GM12878 (cell line): ENCODE measurements at regions not wholly inside any gene's neighbourhood (a gene's known extent, or its start where the extent isn't known, plus 50 kb on each side); places are given as distances from the start of the nearest gene placed in this dataset.

Experiments
- ATAC-seq: fragments of 200-7000 bp; cut with Tn5 transposase; 3 replicates; pipeline ENCODE4 v1.9.1; 2020; ENCODE audit warnings: mild to moderate bottlenecking, moderate library complexity
- BruUV-seq: library from RNA; stranded (reverse); fragments of 400-500 nt; replicated peaks from 2 replicates; lab custom pipeline; 2021; lab: Mats Ljungman, UMichigan
- CTCF ChIA-PET: fragments of 300-600 bp; sonication (Branson Sonifier 250); formaldehyde crosslinking; extraction: SDS; loops from one replicate; lab custom pipeline; 2021; ENCODE audit warnings: inconsistent platforms; lab: Yijun Ruan, JAX
- POLR2A ChIA-PET: fragments of 350-600 bp; formaldehyde crosslinking; extraction: SDS; loops from one replicate; lab custom pipeline; 2021; ENCODE audit warnings: inconsistent platforms; lab: Charles Lee
- RAD21 ChIA-PET: fragments of 300-600 bp; sonication (Branson Sonifier 250); formaldehyde crosslinking; loops from one replicate; lab custom pipeline; 2023; ENCODE audit warnings: antibody characterized with exemption; ENCODE audit not compliant: unreplicated experiment; lab: Charles Lee
- SMC1A ChIA-PET: fragments of 300-600 bp; sonication (Branson Sonifier 250); formaldehyde crosslinking; loops from one replicate; lab custom pipeline; 2023; ENCODE audit not compliant: unreplicated experiment, uncharacterized antibody; lab: Charles Lee
- DNase-seq: peaks from one replicate; pipeline ENCODE4 v3.0.0-alpha.2; 2011; ENCODE audit warnings: low read depth, low spot score
- FAIRE-seq: peaks from 3 replicates; lab custom pipeline; 2011; peaks lifted over from hg19 to GRCh38; lab: Jason Lieb, UNC
- H2AFZ ChIP-seq: 2 replicates; pipeline ENCODE4 v1.6.0; 2011; ENCODE audit warnings: low read depth, low read length, control low read depth; ENCODE audit not compliant: control insufficient read depth
- H3K27ac ChIP-seq: 2 replicates; pipeline ENCODE4 v1.5.1; 2011; ENCODE audit warnings: control low read depth; ENCODE audit not compliant: control insufficient read depth, insufficient read depth
- H3K27me3 ChIP-seq, 2 experiments: replicated peaks in 1 of 2; 2 replicates each; pipeline versions ENCODE4 v1.6.0 to v1.6.1; 2011; ENCODE audit warnings: low read length in 1 of 2; ENCODE audit not compliant: control insufficient read depth in 2 of 2, insufficient read depth in 2 of 2
- H3K36me3 ChIP-seq, 2 experiments: 2 replicates each; pipeline ENCODE4 v1.5.1; 2011; ENCODE audit warnings: low read length in 1 of 2; ENCODE audit not compliant: control insufficient read depth in 2 of 2, insufficient read depth in 2 of 2
- H3K4me1 ChIP-seq: 2 replicates; pipeline ENCODE4 v1.6.1; 2011; ENCODE audit warnings: mild to moderate bottlenecking, low read length, moderate library complexity, mixed read lengths; ENCODE audit not compliant: control insufficient read depth, insufficient read depth
- H3K4me2 ChIP-seq: 2 replicates; pipeline ENCODE4 v1.6.0; 2011; ENCODE audit warnings: control low read depth; ENCODE audit not compliant: control insufficient read depth, insufficient read depth
- H3K4me3 ChIP-seq: fragments of 200-600 bp; sonication (generic); 2 replicates; pipeline ENCODE4 v1.5.1; 2016
- H3K79me2 ChIP-seq: 2 replicates; pipeline ENCODE4 v1.6.0; 2011; ENCODE audit warnings: low read length; ENCODE audit not compliant: control insufficient read depth, insufficient read depth
- H3K9ac ChIP-seq: 2 replicates; pipeline ENCODE4 v1.8.0; 2011; ENCODE audit warnings: low read length, control low read depth, mixed read lengths; ENCODE audit not compliant: control insufficient read depth, insufficient read depth
- H3K9me3 ChIP-seq: replicated peaks from 3 replicates; pipeline ENCODE4 v1.5.1; 2011; ENCODE audit warnings: mild to moderate bottlenecking, low read length; ENCODE audit not compliant: control insufficient read depth, insufficient read depth
- H4K20me1 ChIP-seq: 2 replicates; pipeline ENCODE4 v1.6.0; 2011; ENCODE audit not compliant: control insufficient read depth, insufficient read depth
- CREB1 ChIP-seq: IDR thresholded peaks from 2 replicates; pipeline ENCODE4 v1.6.1; 2012; ENCODE audit warnings: low read depth, mild to moderate bottlenecking, inconsistent platforms
- DPF2 ChIP-seq: fragments of 450-650 bp; IDR thresholded peaks from 2 replicates; pipeline ENCODE4 v1.6.1; 2017; ENCODE audit warnings: mild to moderate bottlenecking
- ETV6 ChIP-seq, 2 experiments: fragments of 450-650 bp in 1 of 2; IDR thresholded peaks in 1 of 2; conservative IDR thresholded peaks in 1 of 2; 2 replicates each; pipeline ENCODE4 v1.6.1; 2014; ENCODE audit warnings: antibody characterized with exemption in 1 of 2, borderline replicate concordance in 1 of 2, low read depth in 1 of 2, mild to moderate bottlenecking in 1 of 2, moderate library complexity in 1 of 2
- FOS ChIP-seq: IDR thresholded peaks from 3 replicates; pipeline ENCODE4 v1.6.1; 2011; ENCODE audit warnings: borderline replicate concordance; ENCODE audit not compliant: insufficient read length; ENCODE audit errors: extremely low read depth
- HDAC2 ChIP-seq: fragments of 200-600 bp; sonication (generic); IDR thresholded peaks from 2 replicates; pipeline ENCODE4 v1.6.1; 2017
- HDGF ChIP-seq: fragments of 450-650 bp; IDR thresholded peaks from 2 replicates; pipeline ENCODE4 v1.6.1; 2016; ENCODE audit warnings: antibody characterized with exemption
- IRF4 ChIP-seq: IDR thresholded peaks from 2 replicates; pipeline ENCODE4 v1.6.1; 2011; ENCODE audit warnings: low read depth, low read length
- JUNB ChIP-seq: IDR thresholded peaks from 2 replicates; pipeline ENCODE4 v1.6.1; 2016; ENCODE audit warnings: antibody characterized with exemption, mild to moderate bottlenecking
- RAD21 ChIP-seq: IDR thresholded peaks from 2 replicates; pipeline ENCODE4 v1.6.1; 2011; ENCODE audit warnings: mild to moderate bottlenecking, low read depth, low read length, moderate library complexity; ENCODE audit not compliant: insufficient read depth
- RAD51 ChIP-seq: fragments of 450-650 bp; IDR thresholded peaks from 2 replicates; pipeline ENCODE4 v1.6.1; 2016; ENCODE audit warnings: moderate library complexity, mild to moderate bottlenecking, inconsistent platforms
- RBBP5 ChIP-seq: fragments of 200-600 bp; sonication (generic); conservative IDR thresholded peaks from 2 replicates; pipeline ENCODE4 v1.6.1; 2016
- RELA ChIP-seq: fragments of 450-650 bp; IDR thresholded peaks from 2 replicates; pipeline ENCODE4 v1.8.0; 2014; ENCODE audit warnings: borderline replicate concordance; ENCODE audit not compliant: partially characterized antibody
- SMC3 ChIP-seq: IDR thresholded peaks from 2 replicates; pipeline ENCODE4 v1.6.1; 2011; ENCODE audit warnings: low read length, improper control_type of control experiment, borderline replicate concordance
- TAF1 ChIP-seq: IDR thresholded peaks from 2 replicates; pipeline ENCODE4 v1.6.1; 2011; ENCODE audit warnings: mild to moderate bottlenecking, low read depth, low read length, borderline replicate concordance
- YY1 ChIP-seq: IDR thresholded peaks from 2 replicates; pipeline ENCODE4 v1.6.1; 2011; ENCODE audit warnings: low read depth, mild to moderate bottlenecking, low read length
- WGBS: methylation state at CpG from one replicate; pipeline ENCODE4 v1.1.6; 2016; ENCODE audit warnings: low lambda C conversion rate; ENCODE audit not compliant: insufficient replicate concordance, insufficient coverage; ENCODE audit errors: missing lambda C conversion rate; 5-methylcytosine and 5-hydroxymethylcytosine counted together
- in situ Hi-C: fragments of 300-500 bp; cut with MboI; formaldehyde crosslinking; loops from 9 replicates; pipeline ENCODE4 v1.14.3; 2018; ENCODE audit warnings: mixed read lengths
- intact Hi-C: fragments of 100-400 bp; cut with micrococcal nuclease; formaldehyde crosslinking; loops from one replicate; pipeline ENCODE4 v1.14.2; 2022; ENCODE audit not compliant: unreplicated experiment
- TF ChIP-seq, protein P1 (sequence below): fragments of 450-650 bp; formaldehyde crosslinking; IDR thresholded peaks from 2 replicates; pipeline ENCODE4 v1.5.0; 2022; ENCODE audit warnings: mild to moderate bottlenecking, missing genetic modification characterization
- TF ChIP-seq, protein P2 (sequence below): IDR thresholded peaks from 2 replicates; pipeline ENCODE4 v1.6.1; 2011; ENCODE audit warnings: mild to moderate bottlenecking, low read depth, low read length, moderate library complexity; ENCODE audit not compliant: insufficient replicate concordance
- TF ChIP-seq, protein P3 (sequence below): fragments of 450-650 bp; IDR thresholded peaks from 2 replicates; pipeline ENCODE4 v1.6.1; 2017; ENCODE audit warnings: low read depth, mild to moderate bottlenecking, moderate library complexity

GRCh38 chr17:77873500-77874302 lies 84.8 kb upstream of the TNRC6C start:
- 26% methylated on average over 14 of the region's 14 CpGs for WGBS
- TF ChIP-seq, protein P1, sequence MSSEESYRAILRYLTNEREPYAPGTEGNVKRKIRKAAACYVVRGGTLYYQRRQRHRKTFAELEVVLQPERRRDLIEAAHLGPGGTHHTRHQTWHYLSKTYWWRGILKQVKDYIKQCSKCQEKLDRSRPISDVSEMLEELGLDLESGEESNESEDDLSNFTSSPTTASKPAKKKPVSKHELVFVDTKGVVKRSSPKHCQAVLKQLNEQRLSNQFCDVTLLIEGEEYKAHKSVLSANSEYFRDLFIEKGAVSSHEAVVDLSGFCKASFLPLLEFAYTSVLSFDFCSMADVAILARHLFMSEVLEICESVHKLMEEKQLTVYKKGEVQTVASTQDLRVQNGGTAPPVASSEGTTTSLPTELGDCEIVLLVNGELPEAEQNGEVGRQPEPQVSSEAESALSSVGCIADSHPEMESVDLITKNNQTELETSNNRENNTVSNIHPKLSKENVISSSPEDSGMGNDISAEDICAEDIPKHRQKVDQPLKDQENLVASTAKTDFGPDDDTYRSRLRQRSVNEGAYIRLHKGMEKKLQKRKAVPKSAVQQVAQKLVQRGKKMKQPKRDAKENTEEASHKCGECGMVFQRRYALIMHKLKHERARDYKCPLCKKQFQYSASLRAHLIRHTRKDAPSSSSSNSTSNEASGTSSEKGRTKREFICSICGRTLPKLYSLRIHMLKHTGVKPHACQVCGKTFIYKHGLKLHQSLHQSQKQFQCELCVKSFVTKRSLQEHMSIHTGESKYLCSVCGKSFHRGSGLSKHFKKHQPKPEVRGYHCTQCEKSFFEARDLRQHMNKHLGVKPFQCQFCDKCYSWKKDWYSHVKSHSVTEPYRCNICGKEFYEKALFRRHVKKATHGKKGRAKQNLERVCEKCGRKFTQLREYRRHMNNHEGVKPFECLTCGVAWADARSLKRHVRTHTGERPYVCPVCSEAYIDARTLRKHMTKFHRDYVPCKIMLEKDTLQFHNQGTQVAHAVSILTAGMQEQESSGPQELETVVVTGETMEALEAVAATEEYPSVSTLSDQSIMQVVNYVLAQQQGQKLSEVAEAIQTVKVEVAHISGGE (CRISPR knock-in tag), result no peak
- no peak for TF ChIP-seq RBBP5
- TF ChIP-seq TAF1, result no peak
- no peak for TF ChIP-seq CREB1
- TF ChIP-seq JUNB, result no peak
- no peak for TF ChIP-seq ETV6 (conservative IDR thresholded peaks at IDR 0.05 in 1 of 2, IDR thresholded peaks at IDR 0.05 in 1 of 2; ENCODE audit: borderline replicate concordance in 1 of 2, low read depth in 1 of 2)
- no peak for TF ChIP-seq SMC3
- no peak for TF ChIP-seq FOS
- TF ChIP-seq HDGF, result no peak
- no peak for TF ChIP-seq DPF2
- no peak for TF ChIP-seq RELA
- TF ChIP-seq HDAC2, result no peak
- TF ChIP-seq, protein P2, sequence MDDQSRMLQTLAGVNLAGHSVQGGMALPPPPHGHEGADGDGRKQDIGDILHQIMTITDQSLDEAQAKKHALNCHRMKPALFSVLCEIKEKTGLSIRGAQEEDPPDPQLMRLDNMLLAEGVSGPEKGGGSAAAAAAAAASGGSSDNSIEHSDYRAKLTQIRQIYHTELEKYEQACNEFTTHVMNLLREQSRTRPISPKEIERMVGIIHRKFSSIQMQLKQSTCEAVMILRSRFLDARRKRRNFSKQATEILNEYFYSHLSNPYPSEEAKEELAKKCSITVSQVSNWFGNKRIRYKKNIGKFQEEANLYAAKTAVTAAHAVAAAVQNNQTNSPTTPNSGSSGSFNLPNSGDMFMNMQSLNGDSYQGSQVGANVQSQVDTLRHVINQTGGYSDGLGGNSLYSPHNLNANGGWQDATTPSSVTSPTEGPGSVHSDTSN, result no peak
- TF ChIP-seq RAD21, result no peak
- TF ChIP-seq RAD51, result no peak
- TF ChIP-seq IRF4, result no peak
- TF ChIP-seq YY1, result no peak
- TF ChIP-seq, protein P3, sequence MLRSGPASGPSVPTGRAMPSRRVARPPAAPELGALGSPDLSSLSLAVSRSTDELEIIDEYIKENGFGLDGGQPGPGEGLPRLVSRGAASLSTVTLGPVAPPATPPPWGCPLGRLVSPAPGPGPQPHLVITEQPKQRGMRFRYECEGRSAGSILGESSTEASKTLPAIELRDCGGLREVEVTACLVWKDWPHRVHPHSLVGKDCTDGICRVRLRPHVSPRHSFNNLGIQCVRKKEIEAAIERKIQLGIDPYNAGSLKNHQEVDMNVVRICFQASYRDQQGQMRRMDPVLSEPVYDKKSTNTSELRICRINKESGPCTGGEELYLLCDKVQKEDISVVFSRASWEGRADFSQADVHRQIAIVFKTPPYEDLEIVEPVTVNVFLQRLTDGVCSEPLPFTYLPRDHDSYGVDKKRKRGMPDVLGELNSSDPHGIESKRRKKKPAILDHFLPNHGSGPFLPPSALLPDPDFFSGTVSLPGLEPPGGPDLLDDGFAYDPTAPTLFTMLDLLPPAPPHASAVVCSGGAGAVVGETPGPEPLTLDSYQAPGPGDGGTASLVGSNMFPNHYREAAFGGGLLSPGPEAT, result no peak
- Histone ChIP-seq H3K27me3 (peaks cover 0 to 4% of the 10 kb centered on the region in 2 experiments; a peak in 1 of 4 replicates), H3K79me2 (no peaks in the 10 kb centered on the region), H2AFZ (no peak overlapping the region), H3K4me2 (no peak overlapping the region), H3K4me1 (peaks cover 16% of the 10 kb centered on the region), H3K9ac (no peak overlapping the region), H4K20me1 (no peaks in the 10 kb centered on the region), H3K36me3 (no peaks in the 10 kb centered on the region), H3K9me3 (peaks cover 21% of the 10 kb centered on the region), H3K4me3 (no peak overlapping the region), H3K27ac (no peak overlapping the region)
- FAIRE-seq, result no peak
- ATAC-seq, result no peak
- SMC1A ChIA-PET, result no interaction called here
- CTCF ChIA-PET, result no interaction called here
- no peak for DNase-seq
- RAD21 ChIA-PET, result interaction anchor here (1.3 kb wide), 1 partner anchor 13 kb away, joined by 3 read pairs; no protein-coding TSS in a partner anchor
- no TSS peak for BruUV-seq
- in situ Hi-C loops, result no loop called here
- intact Hi-C loops, result no loop called here
- POLR2A ChIA-PET, result no interaction called here
